SK-N-SH (cell line): ENCODE measurements at regions not wholly inside any gene's neighbourhood (a gene's known extent, or its start where the extent isn't known, plus 50 kb on each side); places are given as distances from the start of the nearest gene placed in this dataset.

Experiments used
- EP300 ChIP-seq, 2 experiments: IDR thresholded peaks; 2 replicates each; pipeline versions ENCODE4 v1.4.0 to v1.6.1; 2012; ENCODE audit warnings: borderline replicate concordance in 1 of 2, low read depth in 1 of 2, low read length in 1 of 2
- FOXJ3 ChIP-seq: sonication (generic); formaldehyde crosslinking; IDR thresholded peaks from 2 replicates; pipeline ENCODE4 v1.5.1; 2020; ENCODE audit warnings: mild to moderate bottlenecking, missing genetic modification reagents
- FOXM1 ChIP-seq: IDR thresholded peaks from 2 replicates; pipeline ENCODE4 v1.4.0; 2012; ENCODE audit warnings: low read depth, mild to moderate bottlenecking
- GABPA ChIP-seq: IDR thresholded peaks from 2 replicates; pipeline ENCODE4 v1.4.0; 2012; ENCODE audit warnings: low read depth, mild to moderate bottlenecking
- RAD21 ChIP-seq: IDR thresholded peaks from 2 replicates; pipeline ENCODE4 v1.6.1; 2012; ENCODE audit warnings: mild to moderate bottlenecking, low read length
- RCOR1 ChIP-seq: fragments of 150-350 bp; IDR thresholded peaks from 2 replicates; pipeline ENCODE4 v1.6.1; 2017; ENCODE audit warnings: antibody characterized with exemption, low read length
- RFX5 ChIP-seq: IDR thresholded peaks from 2 replicates; pipeline ENCODE4 v1.6.1; 2012; ENCODE audit warnings: mild to moderate bottlenecking, improper control_type of control experiment, low read length
- RXRA ChIP-seq: IDR thresholded peaks from 2 replicates; pipeline ENCODE4 v1.4.0; 2012; ENCODE audit warnings: low read depth, mild to moderate bottlenecking, borderline replicate concordance
- SMC3 ChIP-seq: IDR thresholded peaks from 2 replicates; pipeline ENCODE4 v1.6.1; 2012; ENCODE audit warnings: low read depth, low read length, improper control_type of control experiment
- TF ChIP-seq, protein P1 (sequence below): fragments of 200-600 bp; sonication (generic); IDR thresholded peaks from 2 replicates; pipeline ENCODE4 v1.6.1; 2017; ENCODE audit warnings: antibody characterized with exemption, mild to moderate bottlenecking, moderate library complexity
- TF ChIP-seq, protein P2 (sequence below): fragments of 150-350 bp; IDR thresholded peaks from 2 replicates; pipeline ENCODE4 v1.6.1; 2017; ENCODE audit warnings: antibody characterized with exemption, low read length, low read depth, borderline replicate concordance
- TF ChIP-seq, protein P3 (sequence below): IDR thresholded peaks from 2 replicates; pipeline ENCODE4 v1.6.1; 2012; ENCODE audit warnings: mild to moderate bottlenecking, low read depth, low read length, moderate library complexity
- TF ChIP-seq, protein P4 (sequence below): IDR thresholded peaks from 2 replicates; pipeline ENCODE4 v1.4.0; 2012; ENCODE audit warnings: low read depth, borderline replicate concordance

DNA sequence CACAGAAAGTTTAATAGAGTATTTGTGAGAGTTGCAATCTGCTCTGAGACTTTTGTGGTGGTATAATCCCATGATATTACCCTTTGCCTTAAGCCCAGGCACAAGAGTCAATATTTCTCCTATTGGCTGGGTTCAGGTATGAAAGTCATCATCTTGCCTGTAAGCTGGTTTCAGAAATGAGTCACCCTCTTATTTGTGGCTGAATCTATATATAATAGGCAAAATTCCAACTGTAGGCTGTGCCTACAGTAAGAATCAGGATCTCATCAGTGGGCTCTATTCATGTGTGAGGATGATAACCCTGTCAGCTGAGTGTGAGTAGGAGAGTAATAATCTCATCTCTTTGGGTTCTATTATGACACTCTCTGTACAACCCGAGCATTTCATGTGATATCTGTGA is 2103.1 kb downstream of the TP53TG3F start:
- TF ChIP-seq, protein P1, sequence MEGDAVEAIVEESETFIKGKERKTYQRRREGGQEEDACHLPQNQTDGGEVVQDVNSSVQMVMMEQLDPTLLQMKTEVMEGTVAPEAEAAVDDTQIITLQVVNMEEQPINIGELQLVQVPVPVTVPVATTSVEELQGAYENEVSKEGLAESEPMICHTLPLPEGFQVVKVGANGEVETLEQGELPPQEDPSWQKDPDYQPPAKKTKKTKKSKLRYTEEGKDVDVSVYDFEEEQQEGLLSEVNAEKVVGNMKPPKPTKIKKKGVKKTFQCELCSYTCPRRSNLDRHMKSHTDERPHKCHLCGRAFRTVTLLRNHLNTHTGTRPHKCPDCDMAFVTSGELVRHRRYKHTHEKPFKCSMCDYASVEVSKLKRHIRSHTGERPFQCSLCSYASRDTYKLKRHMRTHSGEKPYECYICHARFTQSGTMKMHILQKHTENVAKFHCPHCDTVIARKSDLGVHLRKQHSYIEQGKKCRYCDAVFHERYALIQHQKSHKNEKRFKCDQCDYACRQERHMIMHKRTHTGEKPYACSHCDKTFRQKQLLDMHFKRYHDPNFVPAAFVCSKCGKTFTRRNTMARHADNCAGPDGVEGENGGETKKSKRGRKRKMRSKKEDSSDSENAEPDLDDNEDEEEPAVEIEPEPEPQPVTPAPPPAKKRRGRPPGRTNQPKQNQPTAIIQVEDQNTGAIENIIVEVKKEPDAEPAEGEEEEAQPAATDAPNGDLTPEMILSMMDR = no peak
- TF ChIP-seq SMC3 (no peak), RAD21 (no peak), GABPA (no peak), RFX5 (no peak), FOXJ3 (no peak), RXRA (no peak), EP300 (IDR thresholded peaks at IDR 0.05; ENCODE audit: borderline replicate concordance in 1 of 2, low read depth in 1 of 2, low read length in 1 of 2) (no peak), FOXM1 (no peak), RCOR1 (no peak)
- TF ChIP-seq, protein P2, sequence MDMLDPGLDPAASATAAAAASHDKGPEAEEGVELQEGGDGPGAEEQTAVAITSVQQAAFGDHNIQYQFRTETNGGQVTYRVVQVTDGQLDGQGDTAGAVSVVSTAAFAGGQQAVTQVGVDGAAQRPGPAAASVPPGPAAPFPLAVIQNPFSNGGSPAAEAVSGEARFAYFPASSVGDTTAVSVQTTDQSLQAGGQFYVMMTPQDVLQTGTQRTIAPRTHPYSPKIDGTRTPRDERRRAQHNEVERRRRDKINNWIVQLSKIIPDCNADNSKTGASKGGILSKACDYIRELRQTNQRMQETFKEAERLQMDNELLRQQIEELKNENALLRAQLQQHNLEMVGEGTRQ = no peak
- TF ChIP-seq, protein P3, sequence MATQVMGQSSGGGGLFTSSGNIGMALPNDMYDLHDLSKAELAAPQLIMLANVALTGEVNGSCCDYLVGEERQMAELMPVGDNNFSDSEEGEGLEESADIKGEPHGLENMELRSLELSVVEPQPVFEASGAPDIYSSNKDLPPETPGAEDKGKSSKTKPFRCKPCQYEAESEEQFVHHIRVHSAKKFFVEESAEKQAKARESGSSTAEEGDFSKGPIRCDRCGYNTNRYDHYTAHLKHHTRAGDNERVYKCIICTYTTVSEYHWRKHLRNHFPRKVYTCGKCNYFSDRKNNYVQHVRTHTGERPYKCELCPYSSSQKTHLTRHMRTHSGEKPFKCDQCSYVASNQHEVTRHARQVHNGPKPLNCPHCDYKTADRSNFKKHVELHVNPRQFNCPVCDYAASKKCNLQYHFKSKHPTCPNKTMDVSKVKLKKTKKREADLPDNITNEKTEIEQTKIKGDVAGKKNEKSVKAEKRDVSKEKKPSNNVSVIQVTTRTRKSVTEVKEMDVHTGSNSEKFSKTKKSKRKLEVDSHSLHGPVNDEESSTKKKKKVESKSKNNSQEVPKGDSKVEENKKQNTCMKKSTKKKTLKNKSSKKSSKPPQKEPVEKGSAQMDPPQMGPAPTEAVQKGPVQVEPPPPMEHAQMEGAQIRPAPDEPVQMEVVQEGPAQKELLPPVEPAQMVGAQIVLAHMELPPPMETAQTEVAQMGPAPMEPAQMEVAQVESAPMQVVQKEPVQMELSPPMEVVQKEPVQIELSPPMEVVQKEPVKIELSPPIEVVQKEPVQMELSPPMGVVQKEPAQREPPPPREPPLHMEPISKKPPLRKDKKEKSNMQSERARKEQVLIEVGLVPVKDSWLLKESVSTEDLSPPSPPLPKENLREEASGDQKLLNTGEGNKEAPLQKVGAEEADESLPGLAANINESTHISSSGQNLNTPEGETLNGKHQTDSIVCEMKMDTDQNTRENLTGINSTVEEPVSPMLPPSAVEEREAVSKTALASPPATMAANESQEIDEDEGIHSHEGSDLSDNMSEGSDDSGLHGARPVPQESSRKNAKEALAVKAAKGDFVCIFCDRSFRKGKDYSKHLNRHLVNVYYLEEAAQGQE = no peak
- TF ChIP-seq, protein P4, sequence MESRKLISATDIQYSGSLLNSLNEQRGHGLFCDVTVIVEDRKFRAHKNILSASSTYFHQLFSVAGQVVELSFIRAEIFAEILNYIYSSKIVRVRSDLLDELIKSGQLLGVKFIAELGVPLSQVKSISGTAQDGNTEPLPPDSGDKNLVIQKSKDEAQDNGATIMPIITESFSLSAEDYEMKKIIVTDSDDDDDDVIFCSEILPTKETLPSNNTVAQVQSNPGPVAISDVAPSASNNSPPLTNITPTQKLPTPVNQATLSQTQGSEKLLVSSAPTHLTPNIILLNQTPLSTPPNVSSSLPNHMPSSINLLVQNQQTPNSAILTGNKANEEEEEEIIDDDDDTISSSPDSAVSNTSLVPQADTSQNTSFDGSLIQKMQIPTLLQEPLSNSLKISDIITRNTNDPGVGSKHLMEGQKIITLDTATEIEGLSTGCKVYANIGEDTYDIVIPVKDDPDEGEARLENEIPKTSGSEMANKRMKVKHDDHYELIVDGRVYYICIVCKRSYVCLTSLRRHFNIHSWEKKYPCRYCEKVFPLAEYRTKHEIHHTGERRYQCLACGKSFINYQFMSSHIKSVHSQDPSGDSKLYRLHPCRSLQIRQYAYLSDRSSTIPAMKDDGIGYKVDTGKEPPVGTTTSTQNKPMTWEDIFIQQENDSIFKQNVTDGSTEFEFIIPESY = no peak
